DMS153 treated with DMSO at 0.1 percent for 48 hours (cell line): ENCODE measurements at regions not wholly inside any gene's neighbourhood (a gene's known extent, or its start where the extent isn't known, plus 50 kb on each side); places are given as distances from the start of the nearest gene placed in this dataset.

Experiments
- DNase-seq: peaks from one replicate; lab custom pipeline; 2025; ENCODE audit not compliant: unreplicated experiment; lab: John Stamatoyannopoulos, UW

DNA sequence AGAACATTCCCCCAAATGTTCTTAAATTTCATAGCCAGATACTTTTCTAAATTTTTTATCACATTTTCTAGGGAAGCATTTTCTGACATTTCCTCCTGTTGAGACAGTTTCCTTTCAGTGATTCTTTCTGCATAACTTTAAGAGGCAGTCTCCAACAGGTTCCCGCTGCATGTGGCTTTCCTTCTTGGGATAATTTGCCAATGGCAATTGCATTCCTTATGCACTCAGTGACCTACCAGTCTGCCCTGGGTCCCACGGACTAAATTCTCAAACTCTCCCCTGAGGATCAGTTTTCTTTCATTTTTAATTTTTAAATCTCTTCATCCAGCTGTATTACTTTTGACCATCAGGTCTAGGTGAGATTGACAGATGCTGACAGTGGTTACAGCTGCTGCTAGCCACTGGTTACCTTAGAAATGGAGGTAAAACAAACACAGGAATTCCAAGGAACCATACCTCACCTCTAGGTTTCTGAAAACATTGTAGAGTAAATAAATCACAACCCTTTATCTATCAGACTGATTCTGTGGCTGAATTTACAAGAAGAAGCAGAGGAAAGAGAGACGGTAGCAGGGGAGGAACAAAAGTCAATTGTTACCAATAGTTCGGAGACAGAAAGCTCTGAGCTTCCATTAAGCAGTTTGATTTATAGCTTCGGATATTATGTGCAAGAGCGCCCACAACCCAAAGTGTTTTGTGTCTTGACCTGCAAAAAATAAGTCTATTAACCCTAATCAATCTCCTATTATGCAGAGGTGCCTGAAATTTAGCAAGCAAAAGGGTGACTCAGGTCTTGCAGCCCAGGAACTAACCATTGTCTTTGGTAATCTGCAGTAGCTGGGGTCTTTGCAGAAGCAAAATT is 216.0 kb downstream of the PMP22 start:
- no peak for DNase-seq

DNA sequence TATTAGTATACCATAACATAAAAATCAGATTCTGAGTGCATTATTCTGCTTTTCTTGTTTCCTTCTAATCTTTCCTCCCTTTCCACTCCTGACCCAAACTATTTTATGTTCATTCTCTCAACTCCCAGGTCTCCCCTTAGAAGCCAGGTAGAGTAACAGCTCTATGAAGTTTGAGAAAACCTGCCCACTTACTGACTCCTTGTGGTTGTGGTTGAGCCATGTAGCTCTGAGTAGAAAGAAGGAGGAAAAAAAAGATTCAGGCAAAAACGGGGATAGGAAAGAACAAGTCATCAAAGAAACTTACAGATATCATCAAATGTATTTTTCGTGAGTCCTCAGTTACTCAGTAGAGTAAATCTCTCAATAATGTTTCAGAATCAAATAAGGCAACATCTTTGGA is 216.7 kb downstream of the PMP22 start:
- DNase-seq: no peak

DNA sequence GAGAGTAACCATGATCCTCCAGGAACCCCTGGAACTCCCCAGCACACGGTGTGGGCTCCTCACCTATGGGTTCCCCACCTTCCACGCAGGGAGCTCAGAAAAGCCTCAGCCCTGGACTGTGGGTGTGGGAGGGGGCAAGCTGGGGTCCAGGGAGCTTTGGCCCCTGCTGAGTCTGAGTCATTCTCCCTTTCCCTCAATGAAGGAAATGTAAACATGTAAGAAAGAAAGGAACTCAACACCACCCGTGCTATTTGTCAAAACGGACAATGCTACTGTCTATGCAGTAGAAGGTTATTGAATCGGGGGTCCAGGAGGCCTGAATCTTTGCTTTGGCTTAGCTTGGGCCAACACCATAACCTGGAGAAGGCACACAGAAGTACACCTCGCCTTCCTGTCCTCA is 222.8 kb downstream of the PMP22 start:
- DNase-seq: no peak

DNA sequence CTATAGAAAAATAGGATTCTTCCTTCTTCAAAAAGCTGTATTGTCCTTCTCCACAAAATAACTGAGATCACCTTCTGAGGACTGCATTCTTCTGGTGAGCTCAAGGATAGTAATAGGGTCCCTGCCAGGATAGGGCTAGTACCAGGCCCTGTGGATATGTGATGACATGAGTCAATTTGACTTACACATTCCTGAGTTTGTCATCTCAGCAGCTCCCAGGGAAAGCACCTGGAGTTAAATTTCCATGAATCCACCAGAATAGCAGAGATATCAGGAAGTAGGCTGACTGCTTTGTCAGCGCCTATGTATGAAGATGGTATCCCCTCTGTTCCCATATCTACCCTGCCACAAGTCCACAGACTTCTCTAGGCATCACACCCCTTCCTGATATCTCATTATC is 225.8 kb downstream of the PMP22 start:
- no peak for DNase-seq

DNA sequence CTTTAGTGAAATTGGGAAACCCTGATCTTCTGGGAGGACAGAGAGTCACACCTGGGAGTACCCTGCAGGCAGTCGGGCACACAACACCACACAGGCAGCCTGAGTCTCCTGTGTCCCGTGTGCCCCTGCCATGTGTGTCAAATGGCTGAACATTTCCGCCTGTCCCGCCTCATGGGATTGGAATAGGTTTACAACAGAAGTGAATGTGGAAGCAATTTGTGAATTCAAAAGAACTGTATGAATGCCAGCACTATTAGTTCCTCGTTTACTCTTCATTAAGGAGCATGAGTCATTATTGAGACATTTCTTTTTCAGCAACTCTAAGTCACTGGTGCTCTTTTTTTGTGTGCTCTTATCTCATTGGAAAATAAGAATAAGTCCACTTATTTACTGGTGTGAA is 226.5 kb downstream of the PMP22 start:
- no peak for DNase-seq

DNA sequence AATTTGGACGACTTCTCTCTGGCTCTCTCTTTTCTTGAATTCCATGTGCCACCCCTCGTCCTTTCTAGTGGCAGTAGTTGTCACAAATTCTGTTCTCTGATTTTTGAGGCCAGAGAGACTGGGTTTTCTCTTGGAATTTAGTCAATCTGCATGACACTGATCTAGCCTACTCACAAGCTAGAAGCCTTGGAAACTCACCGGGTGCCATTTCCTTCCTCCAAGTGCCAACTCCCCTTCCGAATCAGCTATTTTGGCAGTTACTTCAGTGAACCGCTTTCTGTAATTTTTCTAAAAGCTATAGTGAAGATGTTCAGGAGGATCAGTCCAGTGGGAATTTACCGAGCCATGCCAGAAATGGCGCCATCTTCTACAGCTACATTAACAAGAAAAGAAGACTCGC is 228.9 kb downstream of the PMP22 start:
- no peak for DNase-seq

DNA sequence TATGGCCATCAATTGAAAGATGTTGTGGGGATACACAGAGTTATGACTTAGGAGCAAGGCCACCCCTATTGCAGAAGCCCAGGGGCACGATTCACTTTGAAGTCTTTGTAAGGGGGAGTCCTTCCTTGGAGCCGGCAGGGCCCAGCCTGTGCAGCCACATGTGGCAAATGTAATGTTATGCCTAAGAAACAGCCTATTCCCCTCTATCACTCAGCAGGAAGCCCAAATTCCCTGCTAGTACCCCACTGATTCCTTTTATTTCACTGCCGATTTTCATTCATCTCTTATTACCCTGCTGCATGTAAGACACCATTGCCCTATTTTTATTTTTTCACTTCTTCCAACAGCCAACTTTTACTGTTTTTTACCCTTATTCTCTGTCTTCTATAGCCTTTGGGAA is 233.2 kb downstream of the PMP22 start:
- DNase-seq: no peak

DNA sequence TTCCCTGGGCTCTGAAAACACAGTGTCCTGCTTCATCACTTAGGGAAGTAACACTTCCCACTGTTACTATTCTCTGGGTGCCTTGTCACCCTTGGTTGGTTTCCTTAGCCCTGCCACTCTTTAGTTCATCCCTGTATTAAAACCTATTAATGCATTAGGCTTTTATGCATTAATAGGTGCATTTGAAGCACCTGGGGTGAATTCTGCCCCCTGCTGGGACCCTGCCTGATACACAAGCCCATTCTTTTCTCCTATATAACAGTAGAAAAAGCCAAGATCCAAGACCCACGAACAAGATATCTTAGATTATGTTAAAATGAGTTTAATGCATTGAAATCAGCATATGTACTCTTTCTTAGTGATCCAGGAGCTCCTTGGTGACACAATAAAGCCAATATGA is 235.7 kb downstream of the PMP22 start:
- no peak for DNase-seq

DNA sequence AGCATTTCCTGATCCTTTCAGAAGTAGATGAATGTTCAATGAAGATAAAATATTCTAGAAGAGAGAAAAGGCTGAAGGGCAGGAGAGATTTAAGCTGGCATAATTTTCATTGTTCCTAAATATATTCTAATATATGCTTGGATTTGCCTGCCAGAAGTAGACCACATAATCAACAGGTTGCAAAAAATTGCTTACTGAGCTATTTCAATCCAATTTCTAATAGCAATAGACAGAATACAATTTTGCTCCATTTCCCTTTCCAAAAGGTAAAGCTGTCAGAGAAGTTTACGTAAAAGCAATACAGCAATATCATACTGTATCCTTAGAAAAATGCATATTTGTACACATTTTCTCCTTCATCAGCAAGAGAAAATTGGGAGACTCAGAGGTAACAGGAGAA is 237.3 kb downstream of the PMP22 start:
- DNase-seq: no peak

DNA sequence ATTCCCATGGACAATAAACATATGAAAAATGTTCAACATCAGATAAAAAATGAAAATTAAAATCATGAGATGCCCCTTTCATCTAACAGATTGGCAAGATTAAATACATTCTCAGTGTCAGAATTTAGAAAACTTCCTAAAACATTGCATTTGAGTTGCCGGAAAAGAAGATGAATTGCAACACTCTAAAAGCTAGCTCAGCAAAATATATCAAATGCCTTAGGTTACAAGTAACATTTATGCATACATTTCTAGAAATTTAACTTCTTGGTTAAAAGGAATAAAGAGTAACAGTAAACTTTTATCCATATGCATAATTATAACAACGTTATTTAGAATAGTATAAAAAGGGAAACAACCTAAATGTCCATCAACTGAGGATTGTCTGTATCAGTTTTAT is 239.0 kb downstream of the PMP22 start:
- no peak for DNase-seq

DNA sequence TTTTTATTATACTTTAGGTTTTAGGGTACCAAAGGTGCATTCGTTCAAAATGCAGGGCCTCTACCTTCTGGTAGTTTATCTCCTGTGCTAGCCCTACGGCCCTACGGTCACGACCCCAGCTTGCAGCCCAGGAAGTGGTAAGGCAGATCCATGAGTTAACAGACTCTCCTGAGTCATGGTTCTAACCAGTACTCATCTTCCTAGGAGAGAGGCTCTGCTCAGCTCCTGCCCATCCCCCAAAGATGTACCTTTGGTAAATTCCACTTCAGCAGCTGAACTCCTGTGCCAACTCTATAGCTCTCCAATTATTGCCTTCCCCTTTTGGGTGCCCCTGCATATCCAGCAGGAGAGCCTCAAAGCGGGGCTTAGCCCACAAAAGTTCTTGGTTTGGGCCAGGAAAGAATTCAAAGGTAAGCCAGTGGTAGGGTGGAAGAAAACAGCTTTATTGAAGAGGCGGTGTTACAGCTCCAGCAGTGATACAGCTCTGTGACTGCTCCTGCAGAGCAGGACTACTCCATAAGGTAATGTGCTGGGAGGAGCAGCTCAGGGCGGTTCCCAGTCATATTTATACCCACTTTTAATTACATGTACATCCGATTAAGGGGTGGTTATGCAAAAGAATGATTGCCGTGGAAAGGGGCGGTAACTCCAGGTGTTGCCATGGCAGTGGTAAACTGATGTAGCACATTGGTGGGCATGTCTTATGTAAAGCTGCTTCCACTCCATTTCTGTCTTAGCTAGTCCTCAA is 241.4 kb downstream of the PMP22 start:
- DNase-seq: no peak

DNA sequence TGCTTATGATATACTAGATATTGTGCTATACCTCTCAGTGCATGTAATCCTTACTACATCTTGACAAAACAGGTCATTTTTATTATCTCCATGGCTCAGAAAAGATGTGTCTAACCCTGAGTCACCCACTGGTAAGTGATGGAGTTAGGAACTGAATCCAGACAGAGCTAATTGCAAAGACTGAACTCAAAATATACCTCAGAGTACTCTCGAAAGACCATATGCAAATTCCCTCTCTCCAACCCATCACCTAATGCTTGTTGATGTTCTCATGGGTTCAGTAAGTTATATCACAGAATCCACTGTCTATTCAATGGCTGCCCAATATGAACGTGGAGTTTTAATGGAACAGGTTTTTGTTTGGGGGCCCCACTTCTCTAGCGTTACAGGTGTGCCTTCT is 246.0 kb downstream of the PMP22 start:
- DNase-seq: no peak

DNA sequence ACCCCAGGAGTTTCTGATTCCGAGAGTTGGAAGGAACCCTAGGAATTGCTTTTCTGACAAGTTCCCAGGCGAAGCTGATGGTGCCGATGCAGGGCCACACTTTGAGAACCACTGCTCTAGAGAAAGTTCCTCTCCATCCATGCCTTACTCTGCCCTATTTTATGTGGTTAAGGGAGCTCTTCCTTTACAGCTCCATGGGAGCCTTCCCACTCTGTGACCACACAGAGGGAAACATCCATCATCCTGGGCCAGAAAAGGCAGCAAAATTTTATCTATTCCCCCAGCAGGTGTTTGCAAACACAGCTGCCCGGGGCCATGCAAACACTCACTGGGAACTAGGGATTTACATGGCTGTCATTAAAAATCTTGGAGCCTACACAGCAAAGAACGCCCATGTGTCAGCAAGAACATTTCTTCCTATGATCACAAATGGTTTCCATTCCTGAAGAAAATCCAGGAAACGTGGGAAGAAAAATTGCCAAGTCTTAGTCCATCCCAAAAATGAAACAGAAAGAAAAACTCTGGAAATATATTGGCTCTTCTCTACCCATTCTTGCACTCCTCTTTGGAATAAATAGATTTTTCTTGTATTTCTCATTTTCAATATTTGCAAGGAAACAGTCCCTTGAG is 252.7 kb downstream of the PMP22 start:
- no peak for DNase-seq

DNA sequence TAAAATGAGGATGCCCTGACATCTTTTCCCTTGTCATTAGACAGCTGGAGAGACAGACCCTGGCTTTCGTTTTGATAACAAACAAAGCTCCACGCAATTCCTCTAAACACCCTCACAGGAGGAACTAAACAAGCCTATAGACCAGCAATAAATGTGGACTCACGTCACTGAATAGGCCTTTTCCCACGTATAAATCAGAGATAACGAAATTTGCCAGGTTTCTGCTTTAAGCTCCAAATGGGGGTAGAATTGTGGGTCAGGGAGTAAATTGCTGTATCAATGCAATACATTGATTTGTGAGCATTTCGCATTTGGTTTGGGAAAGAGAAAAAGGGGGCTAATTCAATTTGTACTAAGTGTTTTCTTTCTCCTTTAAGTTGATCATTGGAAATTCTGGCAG is 256.0 kb downstream of the PMP22 start:
- no peak for DNase-seq

DNA sequence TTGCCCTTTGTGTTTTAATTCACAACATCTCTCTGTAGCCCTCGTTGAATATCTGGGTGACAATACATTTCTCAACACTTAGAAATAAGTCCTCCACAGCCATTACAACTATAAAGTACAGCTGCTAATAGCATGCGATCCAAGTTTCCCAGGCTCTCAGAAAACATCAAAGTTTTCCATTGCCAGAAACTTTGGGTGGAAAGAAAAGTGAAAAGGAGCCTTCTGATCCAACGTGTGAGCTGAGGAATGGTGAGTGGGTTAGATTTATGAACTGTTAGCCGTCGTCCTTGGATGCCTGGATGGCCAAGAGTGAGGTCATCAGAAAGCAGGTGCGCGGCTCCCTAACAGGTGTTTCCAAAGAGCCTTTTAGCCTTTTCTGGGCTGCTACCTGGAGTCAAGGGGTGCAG is 258.0 kb downstream of the PMP22 start:
- DNase-seq: no peak

DNA sequence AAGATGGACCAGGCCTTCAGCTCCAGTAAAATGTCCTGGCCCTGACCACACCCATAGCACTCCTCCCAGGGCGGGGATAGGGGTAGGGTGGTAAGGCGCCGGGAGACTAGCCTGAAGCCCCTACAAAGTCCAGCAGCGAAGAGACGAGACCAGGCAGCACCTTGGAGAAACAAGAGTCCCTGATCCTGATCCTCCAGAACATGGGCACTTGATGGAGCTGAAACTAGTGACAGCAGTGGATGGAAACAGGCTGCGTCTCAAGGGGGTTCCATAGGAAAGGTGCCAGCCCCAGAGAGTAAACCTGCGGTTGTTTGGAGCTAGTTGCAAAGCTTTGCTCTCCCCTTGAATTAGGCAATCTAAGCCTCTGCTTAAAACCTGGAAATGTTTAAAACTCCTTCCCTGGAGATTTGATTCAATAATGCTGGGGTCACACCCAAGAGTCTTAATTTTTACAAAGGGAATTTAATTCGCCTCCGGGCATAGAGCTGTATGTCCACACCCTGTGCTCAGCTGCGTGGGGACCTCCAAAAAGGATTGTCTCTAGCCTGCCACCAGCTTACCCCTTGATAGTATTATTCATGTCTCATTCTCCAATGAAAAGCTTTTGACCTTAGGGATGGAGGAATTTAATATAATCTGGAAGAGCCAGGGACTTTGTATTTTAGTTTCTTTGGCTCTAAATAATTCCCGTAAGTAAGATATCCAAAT is 258.6 kb downstream of the PMP22 start:
- DNase-seq: no peak

DNA sequence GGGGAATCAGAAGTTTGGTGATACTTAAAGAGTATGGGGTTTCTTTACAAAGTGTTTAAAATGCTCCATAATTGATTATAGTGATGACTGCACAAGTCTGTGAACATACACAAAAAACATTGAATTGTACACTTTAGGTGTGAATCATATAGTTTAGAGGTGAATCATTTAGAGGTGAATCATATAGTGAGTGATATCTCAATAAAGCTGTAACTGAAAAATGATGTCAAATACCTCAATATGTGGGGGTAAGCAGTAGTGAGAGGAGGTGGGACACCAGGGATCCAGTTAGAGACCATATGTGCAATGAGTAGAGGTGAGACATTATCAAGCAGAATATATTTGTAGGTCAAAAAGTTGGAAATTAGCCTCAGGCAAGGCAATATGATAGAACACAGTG is 264.5 kb downstream of the PMP22 start:
- DNase-seq: no peak

DNA sequence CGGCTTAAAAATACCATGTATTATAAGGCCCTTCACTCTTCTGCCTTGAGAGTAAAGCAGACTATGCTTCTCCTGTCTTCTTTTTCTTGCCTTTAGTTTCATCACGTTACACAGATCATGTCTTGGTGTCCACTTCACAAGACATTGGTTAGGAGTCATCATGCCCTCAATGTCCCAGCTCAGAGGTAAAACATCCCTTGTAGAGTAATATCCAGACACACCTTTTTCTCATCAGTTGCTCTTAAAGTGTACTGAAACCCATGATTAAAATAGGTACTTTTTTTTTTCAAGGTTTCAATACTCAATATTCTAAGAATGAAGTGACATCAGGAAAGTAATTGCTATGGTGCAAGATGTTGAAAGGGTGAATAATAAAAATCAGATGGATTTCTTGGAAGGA is 267.8 kb downstream of the PMP22 start:
- DNase-seq: no peak

DNA sequence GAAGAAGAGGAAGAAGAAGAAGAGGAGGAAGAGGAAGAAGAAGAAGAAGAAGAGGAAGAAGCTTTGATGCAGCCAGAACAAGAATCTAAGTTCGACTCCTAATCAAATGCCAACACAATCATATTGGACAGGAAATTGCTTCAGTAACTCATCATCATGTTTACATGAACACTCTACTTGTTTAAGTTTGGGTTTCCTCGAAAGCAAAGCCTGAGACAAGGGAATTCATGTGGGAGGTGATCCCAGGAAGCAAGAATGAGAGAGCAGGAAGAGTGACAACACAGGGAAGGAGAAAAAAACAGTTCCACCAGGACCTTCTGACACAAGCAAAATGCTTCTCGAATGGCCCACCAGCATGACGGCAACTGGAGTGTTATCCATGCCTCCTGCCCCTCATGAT is 279.0 kb downstream of the PMP22 start:
- DNase-seq: no peak

DNA sequence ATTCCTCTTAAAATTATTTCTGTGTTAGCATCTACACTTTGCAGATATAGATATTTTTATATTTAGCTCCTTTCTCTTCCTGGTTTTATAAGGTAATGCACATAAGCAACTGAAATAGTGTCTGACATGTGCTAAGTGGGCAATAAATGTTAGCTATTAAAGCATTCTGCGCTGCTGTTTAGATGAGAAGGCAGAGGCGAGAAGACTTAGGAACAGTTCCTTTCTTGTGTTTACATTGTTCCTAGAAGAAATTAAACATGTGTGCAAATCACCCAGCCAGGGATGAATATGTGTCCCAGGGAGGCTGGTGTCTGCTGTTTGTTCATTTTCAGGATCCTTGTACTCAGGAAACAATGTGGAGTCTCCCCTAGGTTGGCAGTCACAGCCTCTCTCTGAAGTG is 292.3 kb downstream of the PMP22 start:
- DNase-seq: no peak

DNA sequence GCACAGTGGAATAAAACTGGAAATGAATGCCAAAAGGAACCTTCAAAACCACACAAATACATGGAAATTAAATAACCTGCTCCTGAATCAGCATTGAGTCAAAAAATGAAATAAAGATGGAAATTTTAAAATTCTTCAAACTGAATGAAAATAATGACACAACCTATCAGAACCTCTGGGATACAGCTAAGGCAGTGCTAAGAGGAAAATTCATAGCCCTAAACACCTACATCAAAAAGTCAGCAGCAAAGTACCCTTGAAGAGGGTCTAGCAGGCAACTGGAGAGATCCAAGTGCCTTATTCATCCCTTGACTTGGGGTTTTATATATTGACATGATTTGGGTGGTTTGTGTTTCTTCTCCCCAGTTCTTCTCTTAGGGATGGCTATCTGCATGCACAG is 294.1 kb downstream of the PMP22 start:
- no peak for DNase-seq
